BE2C (cell line): ENCODE measurements at regions not wholly inside any gene's neighbourhood (a gene's known extent, or its start where the extent isn't known, plus 50 kb on each side); places are given as distances from the start of the nearest gene placed in this dataset.

Source experiments
- DNase-seq: peaks from one replicate; pipeline ENCODE4 v3.0.0-alpha.2; 2020
- H3K27me3 ChIP-seq: fragments of 250-450 bp; sonication (Bioruptor Pico); 2 replicates; pipeline ENCODE4 v1.5.1; 2020; ENCODE audit warnings: mild to moderate bottlenecking
- H3K36me3 ChIP-seq: fragments of 250-450 bp; sonication (Bioruptor Pico); 2 replicates; pipeline ENCODE4 v1.5.1; 2020; ENCODE audit warnings: mild to moderate bottlenecking
- H3K4me1 ChIP-seq: fragments of 250-450 bp; sonication (Bioruptor Pico); 2 replicates; pipeline ENCODE4 v1.5.1; 2020
- H3K4me3 ChIP-seq: 2 replicates; pipeline ENCODE4 v1.5.1; 2011; ENCODE audit warnings: low read depth, low read length
- H3K9me3 ChIP-seq: fragments of 250-450 bp; sonication (Bioruptor Pico); 2 replicates; pipeline ENCODE4 v1.5.1; 2020
- CTCF ChIP-seq: IDR thresholded peaks from 2 replicates; pipeline ENCODE4 v1.5.1; 2012; ENCODE audit warnings: mild to moderate bottlenecking, low read depth, low read length

DNA sequence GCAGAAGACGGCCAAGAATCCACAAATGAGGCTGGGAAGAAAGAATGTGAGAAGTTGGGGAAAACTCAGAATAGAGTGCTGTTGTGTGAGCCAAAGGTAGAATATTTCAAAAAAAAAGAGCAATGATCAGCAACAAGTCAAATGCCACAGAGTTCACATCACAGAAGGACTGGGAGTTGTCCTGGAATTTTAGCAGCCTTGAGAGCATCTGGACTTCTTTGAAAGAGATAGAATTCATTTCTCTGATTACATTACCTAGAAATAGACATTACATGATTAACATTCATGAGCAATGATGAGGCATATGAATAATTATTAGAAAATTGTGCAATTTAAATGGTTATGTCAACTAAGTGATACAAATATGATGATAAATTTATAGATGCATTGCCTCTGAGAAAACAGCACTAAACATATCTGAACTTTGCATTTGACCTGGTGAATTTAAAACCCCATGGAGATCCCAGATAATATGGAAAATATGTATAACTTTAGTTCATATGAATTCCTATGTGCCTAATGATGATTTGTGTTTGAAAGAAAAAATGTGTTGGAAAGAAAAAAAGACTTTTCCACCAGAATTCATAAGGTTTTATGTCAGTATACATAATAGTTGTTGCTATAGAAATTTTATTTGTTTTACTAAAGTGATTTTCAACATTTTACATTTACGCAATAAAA lies 186.2 kb downstream of the POSTN start:
- no peak for DNase-seq
- Histone ChIP-seq H3K9me3 (no peaks in the 10 kb centered on the region), H3K4me1 (no peaks in the 10 kb centered on the region), H3K4me3 (no peak overlapping the region), H3K36me3 (no peaks in the 10 kb centered on the region), H3K27me3 (no peaks in the 10 kb centered on the region)
- no peak for TF ChIP-seq CTCF

GRCh38 chr13:37410316-37410715 lies 188.3 kb downstream of the POSTN start:
- Histone ChIP-seq H3K27me3 (no peaks in the 10 kb centered on the region), H3K4me3 (no peak overlapping the region), H3K4me1 (no peaks in the 10 kb centered on the region), H3K9me3 (no peaks in the 10 kb centered on the region), H3K36me3 (no peaks in the 10 kb centered on the region)
- no peak for DNase-seq
- TF ChIP-seq CTCF: no peak

DNA sequence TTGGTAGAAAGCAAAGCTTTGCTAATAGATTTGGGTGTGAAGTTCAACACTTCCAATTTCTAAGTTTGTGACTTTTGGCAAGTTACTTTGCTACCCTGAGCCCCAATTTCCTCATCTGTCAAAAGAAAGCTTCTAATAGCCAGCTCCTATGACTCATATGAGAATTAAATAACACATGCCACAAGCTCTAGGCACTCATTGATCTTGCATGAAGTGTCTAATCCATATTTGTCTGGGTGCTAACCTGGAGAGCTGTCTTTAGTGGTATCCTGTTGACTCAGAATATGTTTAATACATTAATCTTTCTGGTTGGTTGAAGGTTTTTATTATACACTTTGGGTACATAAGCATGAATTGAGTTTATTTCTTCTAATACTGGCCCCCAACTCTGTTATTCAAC lies 188.8 kb downstream of the POSTN start:
- Histone ChIP-seq H3K4me1 (no peaks in the 10 kb centered on the region), H3K9me3 (no peaks in the 10 kb centered on the region), H3K36me3 (no peaks in the 10 kb centered on the region), H3K27me3 (no peaks in the 10 kb centered on the region), H3K4me3 (no peak overlapping the region)
- no peak for DNase-seq
- no peak for TF ChIP-seq CTCF

DNA sequence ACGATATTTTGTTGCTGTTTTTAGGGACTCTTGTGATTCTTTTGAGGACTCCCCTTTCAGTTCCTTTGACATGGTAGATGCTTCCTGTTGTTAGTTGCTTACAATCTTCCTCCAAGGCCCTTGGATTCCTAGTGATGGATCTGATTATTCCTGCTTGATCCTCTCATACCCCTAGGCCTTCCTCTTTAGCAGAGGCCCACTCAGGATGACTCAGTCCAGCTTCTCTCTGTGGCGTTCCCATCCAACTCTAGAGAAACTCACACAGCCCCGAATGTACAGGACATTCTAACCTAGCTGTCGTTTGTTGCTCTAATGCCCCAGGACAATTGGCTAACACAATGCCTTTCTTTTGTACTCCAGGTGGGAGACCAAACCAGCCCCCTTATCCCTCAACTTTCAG lies 191.4 kb downstream of the POSTN start:
- no peak for TF ChIP-seq CTCF
- Histone ChIP-seq H3K9me3 (no peaks in the 10 kb centered on the region), H3K36me3 (no peaks in the 10 kb centered on the region), H3K4me3 (no peak overlapping the region), H3K4me1 (no peaks in the 10 kb centered on the region), H3K27me3 (no peaks in the 10 kb centered on the region)
- no peak for DNase-seq

DNA sequence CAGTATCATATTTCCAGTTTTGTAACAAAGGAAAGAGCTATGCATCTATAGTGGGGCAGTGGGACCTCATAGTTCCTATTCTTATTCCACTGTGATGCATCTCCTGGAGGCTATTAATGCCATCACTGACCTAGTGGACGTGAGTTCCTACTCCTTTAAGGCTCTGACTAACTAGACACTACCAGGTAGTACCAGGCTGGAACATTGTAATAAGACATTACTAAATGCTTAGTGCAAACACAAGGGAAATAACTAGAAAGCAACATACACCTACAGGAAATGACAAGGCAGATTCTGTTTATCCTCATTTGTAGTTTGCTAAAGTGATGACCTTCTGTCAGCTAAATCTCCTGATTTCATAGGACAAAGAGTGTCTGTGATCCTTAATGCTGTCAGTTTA lies 192.5 kb downstream of the POSTN start:
- TF ChIP-seq CTCF: no peak
- DNase-seq: no peak
- no peak overlapping the region for H3K4me3 ChIP-seq
- no peaks in the 10 kb centered on the region for H3K4me1 ChIP-seq
- no peaks in the 10 kb centered on the region for H3K9me3 ChIP-seq
- no peaks in the 10 kb centered on the region for H3K36me3 ChIP-seq
- no peaks in the 10 kb centered on the region for H3K27me3 ChIP-seq

GRCh38 chr13:37403776-37404527 lies 194.6 kb downstream of the POSTN start:
- Histone ChIP-seq H3K4me3 (no peak overlapping the region), H3K36me3 (no peaks in the 10 kb centered on the region), H3K9me3 (no peaks in the 10 kb centered on the region), H3K27me3 (no peaks in the 10 kb centered on the region), H3K4me1 (no peaks in the 10 kb centered on the region)
- no peak for TF ChIP-seq CTCF
- no peak for DNase-seq
